CD14-positive monocyte (primary cell): ENCODE measurements at regions not wholly inside any gene's neighbourhood (a gene's known extent, or its start where the extent isn't known, plus 50 kb on each side); places are given as distances from the start of the nearest gene placed in this dataset.

ENCODE experiments used
- DNase-seq, 3 donors: peaks; one replicate each; pipeline ENCODE4 v3.0.0-alpha.2; 2011 to 2022
- H2AFZ ChIP-seq: 2 replicates; pipeline ENCODE4 v1.6.0; 2012; ENCODE audit warnings: mild to moderate bottlenecking, low read depth, low read length, inconsistent platforms; ENCODE audit not compliant: insufficient read depth, poor library complexity, severe bottlenecking
- H3K27ac ChIP-seq, 2 donors: 1 replicate in 1 of 2; 2 replicates in 1 of 2; pipeline ENCODE4 v1.5.1; 2012 to 2013; ENCODE audit warnings: low read length in 2 of 2, control low read depth in 1 of 2, inconsistent platforms in 1 of 2, low read depth in 1 of 2, mild to moderate bottlenecking in 1 of 2
- H3K27me3 ChIP-seq, 2 donors: one replicate each; pipeline versions ENCODE4 v1.6.0 to v1.6.1; 2011 to 2013; ENCODE audit warnings: low read length in 2 of 2; ENCODE audit not compliant: control insufficient read depth in 2 of 2, insufficient read depth in 2 of 2
- H3K36me3 ChIP-seq, 2 donors: replicated peaks in 1 of 2; 1 replicate in 1 of 2; 2 replicates in 1 of 2; pipeline versions ENCODE4 v1.5.1 to v1.6.1; 2012 to 2013; ENCODE audit warnings: low read length in 2 of 2, control low read depth in 1 of 2, inconsistent platforms in 1 of 2, mild to moderate bottlenecking in 1 of 2; ENCODE audit not compliant: insufficient read depth in 2 of 2, control insufficient read depth in 1 of 2
- H3K4me1 ChIP-seq, 2 donors: 1 replicate in 1 of 2; 2 replicates in 1 of 2; pipeline versions ENCODE4 v1.5.1 to v1.6.1; 2012 to 2013; ENCODE audit warnings: low read length in 2 of 2, control low read depth in 1 of 2, inconsistent platforms in 1 of 2, mild to moderate bottlenecking in 1 of 2, moderate library complexity in 1 of 2; ENCODE audit not compliant: insufficient read depth in 2 of 2, control insufficient read depth in 1 of 2
- H3K4me2 ChIP-seq: replicated peaks from 2 replicates; pipeline ENCODE3; 2012; ENCODE audit warnings: low read length, moderate library complexity, mild to moderate bottlenecking; ENCODE audit not compliant: poor library complexity, severe bottlenecking; ENCODE audit errors: extremely low read depth
- H3K4me3 ChIP-seq, 3 experiments: fragments of 200-600 bp in 1 of 3; sonication (generic) in 1 of 3; replicated peaks in 1 of 3; 1 replicate in 2 of 3; 2 replicates in 1 of 3; pipeline ENCODE4 v1.5.1; 2011 to 2013; ENCODE audit warnings: low read length in 3 of 3, mild to moderate bottlenecking in 3 of 3, control low read depth in 2 of 3, low read depth in 2 of 3, inconsistent platforms in 1 of 3, moderate library complexity in 1 of 3
- H3K79me2 ChIP-seq: 2 replicates; pipeline ENCODE4 v1.6.0; 2012; ENCODE audit warnings: mild to moderate bottlenecking, control low read depth, inconsistent platforms, low read length, moderate library complexity; ENCODE audit not compliant: insufficient read depth
- H3K9ac ChIP-seq: 2 replicates; pipeline ENCODE4 v1.6.0; 2017; ENCODE audit warnings: low read length, mild to moderate bottlenecking; ENCODE audit not compliant: insufficient read depth, poor library complexity, severe bottlenecking
- H3K9me3 ChIP-seq, 2 donors: replicated peaks in 1 of 2; 1 replicate in 1 of 2; 2 replicates in 1 of 2; pipeline versions ENCODE4 v1.5.1 to v1.6.1; 2012 to 2013; ENCODE audit warnings: low read length in 2 of 2, control low read depth in 1 of 2; ENCODE audit not compliant: control insufficient read depth in 1 of 2, insufficient read depth in 1 of 2
- H4K20me1 ChIP-seq: 2 replicates; pipeline ENCODE4 v1.6.0; 2012; ENCODE audit warnings: mild to moderate bottlenecking, low read length, control low read depth, moderate library complexity; ENCODE audit not compliant: insufficient read depth
- H3K27ac Mint-ChIP-seq, 7 donors: one replicate each; pipeline ENCODE4 v1.8.0; 2020; ENCODE audit warnings: mild to moderate bottlenecking in 7 of 7, mixed read lengths in 7 of 7, moderate library complexity in 6 of 7, inconsistent platforms in 2 of 7
- H3K27me3 Mint-ChIP-seq, 3 donors: one replicate each; pipeline ENCODE4 v1.8.0; 2021 to 2022; ENCODE audit warnings: low read depth in 3 of 3, mild to moderate bottlenecking in 3 of 3, mixed read lengths in 3 of 3, moderate library complexity in 3 of 3, inconsistent platforms in 1 of 3
- H3K36me3 Mint-ChIP-seq, 2 donors: one replicate each; pipeline ENCODE4 v1.8.0; 2020; ENCODE audit warnings: mixed read lengths in 2 of 2, inconsistent platforms in 1 of 2, mild to moderate bottlenecking in 1 of 2
- H3K4me1 Mint-ChIP-seq: one replicate; pipeline ENCODE4 v1.8.0; 2020; ENCODE audit warnings: mild to moderate bottlenecking, mixed read lengths
- H3K4me3 Mint-ChIP-seq, 2 donors: one replicate each; pipeline ENCODE4 v1.8.0; 2020; ENCODE audit warnings: mild to moderate bottlenecking in 2 of 2, mixed read lengths in 2 of 2, moderate library complexity in 1 of 2
- H3K9me3 Mint-ChIP-seq, 7 donors: one replicate each; pipeline ENCODE4 v1.8.0; 2020 to 2022; ENCODE audit warnings: mixed read lengths in 7 of 7, mild to moderate bottlenecking in 6 of 7, moderate library complexity in 6 of 7, inconsistent platforms in 2 of 7
- WGBS: methylation state at CpG from one replicate; pipeline ENCODE4 v1.1.5; 2013; ENCODE audit warnings: missing lambda C conversion rate; ENCODE audit not compliant: insufficient coverage; 5-methylcytosine and 5-hydroxymethylcytosine counted together
- intact Hi-C, 2 donors: fragments of 100-400 bp; cut with micrococcal nuclease; formaldehyde crosslinking; loops; one replicate each; pipeline versions ENCODE4 v1.15.0 to v1.15.1; 2023
- TF ChIP-seq, protein P1 (sequence below): fragments of 200-600 bp; IDR thresholded peaks from one replicate; pipeline ENCODE4 v1.8.0; 2022; ENCODE audit warnings: antibody characterized with exemption, mild to moderate bottlenecking

DNA sequence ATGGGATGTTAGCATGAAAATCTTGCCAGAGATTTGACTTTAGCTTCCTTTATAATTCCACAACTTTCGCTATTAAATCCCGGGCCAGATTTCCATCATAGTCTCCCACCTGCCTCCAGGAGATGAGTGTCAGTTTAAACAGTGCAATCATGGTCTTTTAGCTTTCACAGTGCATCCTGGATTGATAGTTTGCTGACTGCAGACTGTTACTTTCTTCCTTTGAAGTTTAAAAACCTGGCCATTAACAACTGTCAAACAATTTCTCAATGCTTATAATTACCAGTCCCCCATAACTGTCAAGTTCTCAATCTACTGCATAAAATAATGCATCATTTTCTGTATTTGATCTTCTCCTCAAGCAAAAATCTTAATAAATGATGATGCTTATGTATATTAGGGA is 108.4 kb upstream of the FSTL5 start:
- Histone ChIP-seq H3K36me3 (no peaks in the 10 kb centered on the region), H2AFZ (no peak overlapping the region), H3K9ac (no peak overlapping the region), H3K27ac (no peak overlapping the region), H3K4me1 (peaks cover 0 to 9% of the 10 kb centered on the region in 2 donors), H3K27me3 (no peaks in the 10 kb centered on the region), H3K9me3 (no peaks in the 10 kb centered on the region), H3K79me2 (no peaks in the 10 kb centered on the region), H3K4me2 (no peak overlapping the region), H3K4me3 (no peak overlapping the region), H4K20me1 (no peaks in the 10 kb centered on the region)
- intact Hi-C loops: no loop called here
- no CpG with 5 or more reads among the region's 2 CpGs for WGBS
- Mint-ChIP-seq H3K9me3 (peaks cover 0 to 2% (median 0%) of the 10 kb centered on the region in 7 donors), H3K4me1 (peaks cover 11% of the 10 kb centered on the region), H3K4me3 (no peak overlapping the region), H3K36me3 (no peaks in the 10 kb centered on the region), H3K27me3 (no peaks in the 10 kb centered on the region), H3K27ac (no peak overlapping the region)
- TF ChIP-seq, protein P1, sequence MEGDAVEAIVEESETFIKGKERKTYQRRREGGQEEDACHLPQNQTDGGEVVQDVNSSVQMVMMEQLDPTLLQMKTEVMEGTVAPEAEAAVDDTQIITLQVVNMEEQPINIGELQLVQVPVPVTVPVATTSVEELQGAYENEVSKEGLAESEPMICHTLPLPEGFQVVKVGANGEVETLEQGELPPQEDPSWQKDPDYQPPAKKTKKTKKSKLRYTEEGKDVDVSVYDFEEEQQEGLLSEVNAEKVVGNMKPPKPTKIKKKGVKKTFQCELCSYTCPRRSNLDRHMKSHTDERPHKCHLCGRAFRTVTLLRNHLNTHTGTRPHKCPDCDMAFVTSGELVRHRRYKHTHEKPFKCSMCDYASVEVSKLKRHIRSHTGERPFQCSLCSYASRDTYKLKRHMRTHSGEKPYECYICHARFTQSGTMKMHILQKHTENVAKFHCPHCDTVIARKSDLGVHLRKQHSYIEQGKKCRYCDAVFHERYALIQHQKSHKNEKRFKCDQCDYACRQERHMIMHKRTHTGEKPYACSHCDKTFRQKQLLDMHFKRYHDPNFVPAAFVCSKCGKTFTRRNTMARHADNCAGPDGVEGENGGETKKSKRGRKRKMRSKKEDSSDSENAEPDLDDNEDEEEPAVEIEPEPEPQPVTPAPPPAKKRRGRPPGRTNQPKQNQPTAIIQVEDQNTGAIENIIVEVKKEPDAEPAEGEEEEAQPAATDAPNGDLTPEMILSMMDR: no peak
- DNase-seq: no peak

DNA sequence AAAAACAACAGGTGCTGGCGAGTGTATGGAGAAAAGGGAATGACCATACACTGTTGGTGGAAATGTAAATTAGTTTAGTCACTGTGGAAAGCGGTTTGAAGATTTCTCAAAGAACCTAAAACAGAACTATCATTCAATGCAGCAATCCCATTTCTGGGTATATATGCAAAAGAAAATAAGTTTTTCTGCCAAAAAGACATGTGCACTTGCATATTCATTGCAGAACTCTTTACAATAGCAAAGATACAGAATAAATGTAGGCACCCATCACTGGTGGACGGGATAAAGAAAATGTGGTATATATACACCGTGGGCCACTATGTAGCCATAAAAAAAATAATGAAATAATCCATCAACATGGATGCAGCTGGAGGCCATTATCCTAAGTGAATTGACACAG is 105.1 kb upstream of the FSTL5 start:
- TF ChIP-seq, protein P1: no peak
- DNase-seq: no peak
- Mint-ChIP-seq H3K4me1 (no peaks in the 10 kb centered on the region), H3K36me3 (no peaks in the 10 kb centered on the region), H3K27me3 (no peaks in the 10 kb centered on the region), H3K27ac (no peak overlapping the region), H3K9me3 (peaks cover 2 to 13% (median 9%) of the 10 kb centered on the region in 7 donors), H3K4me3 (no peak overlapping the region)
- H4K20me1 ChIP-seq: no peaks in the 10 kb centered on the region
- H3K27ac ChIP-seq: no peak overlapping the region
- no peak overlapping the region for H2AFZ ChIP-seq
- H3K9ac ChIP-seq: no peak overlapping the region
- H3K27me3 ChIP-seq: no peaks in the 10 kb centered on the region
- no CpG with 5 or more reads among the region's 4 CpGs for WGBS
- no peaks in the 10 kb centered on the region for H3K9me3 ChIP-seq
- H3K4me2 ChIP-seq: no peak overlapping the region
- H3K79me2 ChIP-seq: no peaks in the 10 kb centered on the region
- no peak overlapping the region for H3K4me3 ChIP-seq
- no peaks in the 10 kb centered on the region for H3K36me3 ChIP-seq
- no peaks in the 10 kb centered on the region for H3K4me1 ChIP-seq
- intact Hi-C loops: no loop called here
